ENCODE measurements at regions not wholly inside any gene's neighbourhood (a gene's known extent, or its start where the extent isn't known, plus 50 kb on each side); places are given as distances from the start of the nearest gene placed in this dataset.

- H3K27me3 ChIP-seq (ENCODE audit: control insufficient read depth, insufficient read depth, low read length) = no peaks in the 10 kb centered on the region
- CTCF ChIA-PET = no interaction called here
- no peak for DNase-seq (ENCODE audit: low read depth, low spot score)
Observed at GRCh38 chr3:24052446-24052845, 107.4 kb downstream of the NR1D2 start.

GRCh38 chr3:24058940-24059705, 114.0 kb downstream of the NR1D2 start:
- TF ChIP-seq CTCF (IDR thresholded peaks at IDR 0.05; ENCODE audit: low read depth, low read length) = no peak
- Histone ChIP-seq H3K27me3 (ENCODE audit: control insufficient read depth, insufficient read depth, low read length) (no peaks in the 10 kb centered on the region), H3K9me3 (ENCODE audit: control insufficient read depth, insufficient read depth, low read length) (no peaks in the 10 kb centered on the region), H3K4me3 (ENCODE audit: low read depth, low read length) (no peak overlapping the region), H3K27ac (ENCODE audit: low read depth, low read length) (no peak overlapping the region)
- ChIA-PET CTCF (no interaction called here), POLR2A (no interaction called here)
- DNase-seq (ENCODE audit: low read depth, low spot score) = no peak

More at GRCh38 chr3:24052446-24052845, 107.4 kb downstream of the NR1D2 start:
- POLR2A ChIA-PET = no interaction called here
- Histone ChIP-seq H3K9me3 (ENCODE audit: control insufficient read depth, insufficient read depth, low read length) (no peaks in the 10 kb centered on the region), H3K4me3 (ENCODE audit: low read depth, low read length) (no peak overlapping the region), H3K27ac (ENCODE audit: low read depth, low read length) (no peak overlapping the region)
- TF ChIP-seq CTCF (IDR thresholded peaks at IDR 0.05; ENCODE audit: low read depth, low read length) = no peak

GRCh38 chr3:24060055-24060454, 115.0 kb downstream of the NR1D2 start:
- ChIA-PET POLR2A (no interaction called here), CTCF (no interaction called here)
- TF ChIP-seq CTCF (IDR thresholded peaks at IDR 0.05; ENCODE audit: low read depth, low read length) = no peak
- no peak overlapping the region for H3K27ac ChIP-seq (ENCODE audit: low read depth, low read length)
- no peak overlapping the region for H3K4me3 ChIP-seq (ENCODE audit: low read depth, low read length)
- H3K9me3 ChIP-seq (ENCODE audit: control insufficient read depth, insufficient read depth, low read length) = no peaks in the 10 kb centered on the region
- no peak for DNase-seq (ENCODE audit: low read depth, low spot score)
- H3K27me3 ChIP-seq (ENCODE audit: control insufficient read depth, insufficient read depth, low read length) = no peaks in the 10 kb centered on the region

GRCh38 chr3:24062916-24063315, 117.8 kb downstream of the NR1D2 start:
- Histone ChIP-seq H3K27me3 (ENCODE audit: control insufficient read depth, insufficient read depth, low read length) (no peaks in the 10 kb centered on the region), H3K27ac (ENCODE audit: low read depth, low read length) (no peak overlapping the region), H3K9me3 (ENCODE audit: control insufficient read depth, insufficient read depth, low read length) (no peaks in the 10 kb centered on the region), H3K4me3 (ENCODE audit: low read depth, low read length) (no peak overlapping the region)
- CTCF ChIA-PET = interaction anchor here (1.2 kb wide), 1 partner anchor 26 kb away, joined by 4 read pairs; no protein-coding TSS in a partner anchor
- POLR2A ChIA-PET = no interaction called here
- no peak for TF ChIP-seq CTCF (IDR thresholded peaks at IDR 0.05; ENCODE audit: low read depth, low read length)
- no peak for DNase-seq (ENCODE audit: low read depth, low spot score)
